Spinal cord (tissue), 9 donors: ENCODE measurements at regions not wholly inside any gene's neighbourhood (a gene's known extent, or its start where the extent isn't known, plus 50 kb on each side); places are given as distances from the start of the nearest gene placed in this dataset.
"Not testable (repeated sequence)": the region's sequence is repeated elsewhere in the genome, so short reads cannot be mapped to it uniquely, and the experiment has no call there.

Experiments
- DNase-seq, 6 donors: peaks; one replicate each; pipeline versions ENCODE4 v3.0.0 to v3.0.0-alpha.2; 2013 to 2015; ENCODE audit warnings: low spot score in 6 of 6, low read depth in 4 of 6
- H3K27ac ChIP-seq: one replicate; pipeline ENCODE4 v1.5.1; 2013; ENCODE audit warnings: low read depth, low read length, control low read depth
- H3K27me3 ChIP-seq: one replicate; pipeline ENCODE4 v1.6.1; 2013; ENCODE audit warnings: low read length; ENCODE audit not compliant: control insufficient read depth, insufficient read depth
- H3K36me3 ChIP-seq: one replicate; pipeline ENCODE4 v1.6.1; 2013; ENCODE audit warnings: low read length; ENCODE audit not compliant: control insufficient read depth, insufficient read depth
- H3K4me1 ChIP-seq: one replicate; pipeline ENCODE4 v1.6.1; 2013; ENCODE audit warnings: low read length; ENCODE audit not compliant: control insufficient read depth, insufficient read depth
- H3K4me3 ChIP-seq: one replicate; pipeline ENCODE4 v1.5.1; 2013; ENCODE audit warnings: low read depth, low read length, control low read depth
- H3K9me3 ChIP-seq: one replicate; pipeline ENCODE4 v1.6.1; 2013; ENCODE audit warnings: low read length; ENCODE audit not compliant: control insufficient read depth, insufficient read depth
- WGBS: methylation state at CpG from one replicate; pipeline ENCODE4 v1.1.5; 2013; ENCODE audit warnings: missing lambda C conversion rate; ENCODE audit not compliant: insufficient coverage; 5-methylcytosine and 5-hydroxymethylcytosine counted together
- donor health status: healthy.

DNA sequence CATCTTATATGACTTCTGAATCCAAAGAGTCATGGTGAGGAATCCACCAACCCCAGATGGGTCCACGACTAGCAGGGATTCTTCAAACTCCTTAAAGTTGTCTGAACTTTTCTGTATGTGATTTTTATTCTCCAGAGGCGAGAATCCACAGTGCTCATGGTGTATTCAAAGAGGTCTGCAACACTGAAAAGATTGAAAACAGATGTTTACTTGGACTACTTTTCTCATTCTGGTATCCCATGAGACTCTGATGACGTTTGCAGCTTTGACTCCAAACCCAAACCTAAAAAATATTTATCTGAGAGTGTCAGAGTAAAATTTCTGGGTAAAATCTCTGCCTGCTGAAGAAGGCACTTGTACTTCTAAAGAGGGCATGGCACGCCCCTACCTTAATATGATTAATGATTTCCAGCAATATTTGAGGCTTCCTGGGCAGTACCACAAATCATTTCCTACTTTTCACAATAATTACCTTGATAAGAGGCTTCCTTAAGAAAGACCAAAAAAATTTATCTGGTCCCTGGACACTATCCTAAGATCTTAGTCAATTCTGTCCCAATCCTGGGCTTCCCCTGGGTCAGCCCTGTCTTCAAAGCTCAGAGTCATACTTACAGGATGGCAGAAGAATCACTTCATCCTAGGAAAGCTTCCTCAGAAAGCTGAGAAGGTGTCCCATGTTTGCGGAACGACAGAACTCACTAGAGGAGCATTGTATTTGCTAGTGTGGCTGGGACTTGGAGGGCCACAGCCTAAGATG lies 76.5 kb upstream of the MAP10 start:
- Histone ChIP-seq H3K27ac (no peak overlapping the region), H3K4me3 (no peak overlapping the region), H3K36me3 (no peaks in the 10 kb centered on the region), H3K4me1 (no peaks in the 10 kb centered on the region), H3K9me3 (no peaks in the 10 kb centered on the region), H3K27me3 (no peaks in the 10 kb centered on the region)
- WGBS = 95% methylated on average over 2 of the region's 6 CpGs
- peak in 1 of 6 donors; percentile 12 for DNase-seq

DNA sequence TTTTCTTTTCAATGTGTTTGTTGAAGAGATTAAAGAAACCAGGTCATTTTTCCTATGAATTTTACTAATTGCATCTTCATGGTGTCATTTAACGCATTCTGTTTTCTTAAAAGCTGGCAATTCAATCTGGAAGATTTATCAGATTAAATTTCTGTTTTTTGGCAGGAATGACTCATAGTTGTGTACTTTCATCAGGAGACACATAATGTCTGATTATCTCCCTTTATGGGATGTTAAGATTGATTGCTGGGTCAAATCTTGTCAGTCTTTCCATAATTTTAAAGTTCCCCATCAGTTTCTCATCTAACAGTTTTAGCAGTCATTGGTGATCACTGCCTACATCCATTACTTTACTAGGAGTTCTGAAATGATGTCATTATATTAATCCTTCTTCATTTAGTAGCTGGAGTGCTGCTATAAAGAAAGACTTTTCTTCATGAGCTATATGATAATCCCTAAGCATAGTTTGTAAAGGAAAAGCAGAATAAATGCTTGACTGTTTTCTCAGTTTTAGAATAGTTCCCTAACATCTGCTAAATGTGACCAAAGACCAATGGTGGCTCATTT lies 72.8 kb upstream of the MAP10 start:
- no peaks in the 10 kb centered on the region for H3K36me3 ChIP-seq
- no peak for DNase-seq
- no CpG with 5 or more reads among the region's 1 CpG for WGBS
- H3K9me3 ChIP-seq = no peaks in the 10 kb centered on the region
- no peak overlapping the region for H3K4me3 ChIP-seq
- H3K27me3 ChIP-seq = no peaks in the 10 kb centered on the region
- H3K27ac ChIP-seq = no peak overlapping the region
- no peaks in the 10 kb centered on the region for H3K4me1 ChIP-seq

DNA sequence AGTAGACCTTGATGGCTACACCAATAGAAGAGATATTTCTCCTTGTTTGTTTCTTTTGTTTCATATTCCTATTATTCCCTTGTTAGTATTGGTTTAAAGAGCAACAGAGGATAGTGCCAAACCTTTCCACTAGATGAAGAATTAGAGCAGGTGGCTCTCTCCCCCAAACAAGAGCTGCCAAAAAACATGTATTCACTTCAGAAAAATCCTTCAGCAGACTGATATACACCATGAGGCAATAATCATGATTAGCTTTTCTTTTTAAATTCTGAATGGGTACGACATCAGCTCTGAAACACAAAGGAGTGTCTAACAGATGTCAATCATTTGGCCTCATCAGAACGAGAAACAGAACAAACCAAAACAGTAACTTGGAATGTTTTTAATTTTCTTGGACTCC lies 67.3 kb upstream of the MAP10 start:
- Histone ChIP-seq H3K9me3 (no peaks in the 10 kb centered on the region), H3K36me3 (no peaks in the 10 kb centered on the region), H3K27me3 (no peaks in the 10 kb centered on the region), H3K4me1 (no peaks in the 10 kb centered on the region), H3K27ac (no peak overlapping the region), H3K4me3 (no peak overlapping the region)
- WGBS = 71% methylated on average over 1 of the region's 2 CpGs
- peak in 1 of 6 donors; percentile 6 for DNase-seq

- no peaks in the 10 kb centered on the region for H3K9me3 ChIP-seq
- no peak overlapping the region for H3K4me3 ChIP-seq
- H3K27ac ChIP-seq = no peak overlapping the region
- no peaks in the 10 kb centered on the region for H3K27me3 ChIP-seq
- 90% methylated on average over 1 of the region's 1 CpG for WGBS
- no peak for DNase-seq
- H3K36me3 ChIP-seq = no peaks in the 10 kb centered on the region
- H3K4me1 ChIP-seq = no peaks in the 10 kb centered on the region
These were observed 61.2 kb upstream of the MAP10 start for GRCh38 chr1:232743999-232744398.

DNA sequence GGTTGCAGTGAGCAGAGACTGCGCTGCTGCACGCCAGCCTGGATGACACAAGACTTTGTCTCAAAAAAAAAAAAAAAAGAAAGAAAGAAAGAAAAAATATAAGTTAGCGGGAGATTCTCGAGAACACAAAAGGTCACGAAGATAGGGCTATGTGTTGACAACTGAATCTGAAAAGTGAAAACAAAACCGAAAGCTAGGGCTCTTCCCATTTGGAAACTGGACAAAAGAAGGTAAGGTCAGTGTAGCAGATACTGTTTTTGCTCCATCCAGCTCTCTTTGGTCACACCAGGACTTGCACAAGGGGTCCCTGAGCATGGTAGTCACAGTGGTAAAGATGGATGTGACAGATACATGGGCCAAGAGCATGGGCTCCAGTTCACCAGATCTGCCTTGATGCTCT lies 60.4 kb upstream of the MAP10 start:
- Histone ChIP-seq H3K27me3 (no peaks in the 10 kb centered on the region), H3K27ac (no peak overlapping the region), H3K9me3 (no peaks in the 10 kb centered on the region), H3K36me3 (no peaks in the 10 kb centered on the region), H3K4me3 (no peak overlapping the region), H3K4me1 (no peaks in the 10 kb centered on the region)
- no peak for DNase-seq
- WGBS = 92% methylated on average over 5 of the region's 6 CpGs

- not testable (repeated sequence) for H3K36me3 ChIP-seq, H3K27ac ChIP-seq, DNase-seq, H3K9me3 ChIP-seq, H3K27me3 ChIP-seq, H3K4me1 ChIP-seq, H3K4me3 ChIP-seq
- no CpG with 5 or more reads among the region's 2 CpGs for WGBS
These were observed 59.5 kb upstream of the MAP10 start for GRCh38 chr1:232745698-232746097.

- no peak for DNase-seq
- Histone ChIP-seq H3K4me3 (no peak overlapping the region), H3K36me3 (no peaks in the 10 kb centered on the region), H3K27ac (no peak overlapping the region), H3K4me1 (no peaks in the 10 kb centered on the region), H3K9me3 (no peaks in the 10 kb centered on the region), H3K27me3 (no peaks in the 10 kb centered on the region)
- 79% methylated on average over 5 of the region's 8 CpGs for WGBS
These were observed 56.3 kb upstream of the MAP10 start for GRCh38 chr1:232748910-232749368.

- Histone ChIP-seq H3K9me3 (no peaks in the 10 kb centered on the region), H3K27me3 (no peaks in the 10 kb centered on the region), H3K36me3 (no peaks in the 10 kb centered on the region), H3K27ac (no peak overlapping the region), H3K4me1 (no peaks in the 10 kb centered on the region), H3K4me3 (no peak overlapping the region)
- WGBS = 26% methylated on average over 5 of the region's 7 CpGs
- peak in 1 of 6 donors; percentile 64 for DNase-seq
These were observed 53.6 kb upstream of the MAP10 start for GRCh38 chr1:232751393-232752140.

DNA sequence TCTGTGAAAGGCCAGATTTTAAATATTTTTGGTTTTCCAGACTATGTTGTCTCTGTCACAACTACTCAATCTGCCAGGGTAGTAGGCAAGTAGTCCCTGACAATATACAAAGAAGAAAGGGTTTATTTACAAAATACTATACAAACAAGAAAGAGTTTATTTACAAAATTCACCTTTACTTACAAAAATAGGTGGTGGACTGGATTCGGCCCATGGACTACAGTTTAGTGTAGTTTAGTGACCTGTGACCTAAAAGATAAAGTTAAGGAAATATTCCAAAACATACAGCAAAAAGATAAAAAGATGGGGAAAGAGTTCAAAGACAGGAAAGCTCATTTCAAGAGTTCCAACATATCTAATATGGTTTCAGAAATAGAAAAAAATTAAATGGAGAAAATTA lies 52.9 kb upstream of the MAP10 start:
- Histone ChIP-seq H3K36me3 (no peaks in the 10 kb centered on the region), H3K4me3 (no peak overlapping the region), H3K27ac (no peak overlapping the region), H3K27me3 (no peaks in the 10 kb centered on the region), H3K9me3 (no peaks in the 10 kb centered on the region), H3K4me1 (no peaks in the 10 kb centered on the region)
- whole genome bisulfite sequencing = no CpG with 5 or more reads among the region's 1 CpG
- no peak for DNase-seq
